HEK293 (cell line): ENCODE measurements at regions not wholly inside any gene's neighbourhood (a gene's known extent, or its start where the extent isn't known, plus 50 kb on each side); places are given as distances from the start of the nearest gene placed in this dataset.

ENCODE experiments used
- CTCF ChIA-PET: fragments of 350-600 bp; formaldehyde crosslinking; extraction: SDS; loops from one replicate; lab custom pipeline; 2021; ENCODE audit warnings: antibody characterized with exemption; lab: Yijun Ruan, JAX
- POLR2A ChIA-PET: fragments of 300-600 bp; formaldehyde crosslinking; extraction: SDS; loops from one replicate; lab custom pipeline; 2020; ENCODE audit warnings: antibody characterized with exemption, inconsistent platforms; lab: Yijun Ruan, JAX
- H3K27ac ChIP-seq: fragments of 200-500 bp; sonication (Bioruptor generic); 2 replicates; pipeline ENCODE4 v1.5.1; 2014; ENCODE audit warnings: low read depth, low read length, control low read depth, inconsistent platforms; ENCODE audit errors: extremely low read depth
- H3K36me3 ChIP-seq, 2 experiments: fragments of 200-500 bp in 1 of 2; sonication (Bioruptor generic) in 1 of 2; 1 replicate in 1 of 2; 2 replicates in 1 of 2; pipeline ENCODE4 v1.5.1; 2014 to 2017; ENCODE audit warnings: inconsistent platforms in 2 of 2, low read length in 2 of 2; ENCODE audit not compliant: control insufficient read depth in 2 of 2, insufficient read depth in 1 of 2
- H3K4me1 ChIP-seq: fragments of 200-500 bp; sonication (Bioruptor generic); 2 replicates; pipeline ENCODE4 v1.5.1; 2014; ENCODE audit warnings: mild to moderate bottlenecking, low read length, inconsistent platforms; ENCODE audit not compliant: control insufficient read depth, insufficient read depth
- H3K4me3 ChIP-seq: 2 replicates; pipeline ENCODE4 v1.5.1; 2011; ENCODE audit warnings: low read depth, mild to moderate bottlenecking, control low read depth, low read length, moderate library complexity
- H3K9me3 ChIP-seq: fragments of 200-500 bp; sonication (Bioruptor generic); 2 replicates; pipeline ENCODE4 v1.5.1; 2014; ENCODE audit warnings: low read depth, low read length, inconsistent platforms; ENCODE audit not compliant: control insufficient read depth, insufficient read depth
- BCL11A ChIP-seq: fragments of 450-650 bp; formaldehyde crosslinking; IDR thresholded peaks from 2 replicates; pipeline ENCODE4 v1.5.1; 2016; ENCODE audit warnings: low read depth, missing biosample characterization, missing genetic modification characterization
- GLIS1 ChIP-seq: fragments of 450-650 bp; formaldehyde crosslinking; IDR thresholded peaks from 2 replicates; pipeline ENCODE4 v1.5.1; 2016; ENCODE audit warnings: missing biosample characterization, missing genetic modification characterization
- HOXC10 ChIP-seq: sonication (generic); formaldehyde crosslinking; IDR thresholded peaks from 2 replicates; pipeline ENCODE4 v1.8.1; 2023; ENCODE audit warnings: mild to moderate bottlenecking, missing genetic modification reagents
- KLF7 ChIP-seq: fragments of 450-650 bp; formaldehyde crosslinking; IDR thresholded peaks from 2 replicates; pipeline ENCODE4 v1.5.1; 2016; ENCODE audit warnings: missing biosample characterization, missing genetic modification characterization, borderline replicate concordance
- MEIS1 ChIP-seq: sonication (generic); formaldehyde crosslinking; IDR thresholded peaks from 2 replicates; pipeline ENCODE4 v1.8.1; 2022; ENCODE audit warnings: missing genetic modification reagents, mild to moderate bottlenecking, borderline replicate concordance
- TRIM28 ChIP-seq: IDR thresholded peaks from 2 replicates; pipeline ENCODE4 v1.6.1; 2011; ENCODE audit warnings: low read length, control low read depth, borderline replicate concordance
- ZBTB7A ChIP-seq: fragments of 450-650 bp; formaldehyde crosslinking; IDR thresholded peaks from 2 replicates; pipeline ENCODE4 v1.5.1; 2016; ENCODE audit warnings: low read depth, missing biosample characterization, missing genetic modification characterization
- ZFHX2 ChIP-seq: fragments of 450-650 bp; formaldehyde crosslinking; conservative IDR thresholded peaks from 2 replicates; pipeline ENCODE4 v1.5.1; 2016; ENCODE audit warnings: missing biosample characterization, missing genetic modification characterization
- ZNF169 ChIP-seq: fragments of 450-650 bp; formaldehyde crosslinking; IDR thresholded peaks from 2 replicates; pipeline ENCODE4 v1.5.1; 2016; ENCODE audit warnings: missing biosample characterization, missing genetic modification characterization
- ZNF274 ChIP-seq, 2 experiments: fragments of 200-500 bp in 1 of 2; fragments of 450-650 bp in 1 of 2; sonication (Bioruptor generic) in 1 of 2; formaldehyde crosslinking in 1 of 2; IDR thresholded peaks; 2 replicates each; pipeline versions ENCODE4 v1.5.1 to v1.6.1; 2014 to 2016; ENCODE audit warnings: borderline replicate concordance in 1 of 2, inconsistent platforms in 1 of 2, low read length in 1 of 2, missing biosample characterization in 1 of 2, missing genetic modification characterization in 1 of 2
- ZNF302 ChIP-seq: fragments of 450-650 bp; formaldehyde crosslinking; IDR thresholded peaks from 2 replicates; pipeline ENCODE4 v1.5.1; 2016; ENCODE audit warnings: missing biosample characterization, missing genetic modification characterization, low read depth
- ZNF404 ChIP-seq: fragments of 450-650 bp; formaldehyde crosslinking; IDR thresholded peaks from 2 replicates; pipeline ENCODE4 v1.5.1; 2017; ENCODE audit warnings: missing biosample characterization, missing genetic modification characterization
- ZNF530 ChIP-seq: fragments of 450-650 bp; formaldehyde crosslinking; IDR thresholded peaks from 2 replicates; pipeline ENCODE4 v1.5.1; 2016; ENCODE audit warnings: low read depth, missing biosample characterization, missing genetic modification characterization
- ZNF571 ChIP-seq: fragments of 450-650 bp; formaldehyde crosslinking; IDR thresholded peaks from 2 replicates; pipeline ENCODE4 v1.5.0; 2017; ENCODE audit warnings: missing biosample characterization, missing genetic modification characterization
- ZNF585B ChIP-seq: fragments of 450-650 bp; formaldehyde crosslinking; IDR thresholded peaks from 2 replicates; pipeline ENCODE4 v1.5.1; 2016; ENCODE audit warnings: missing biosample characterization, missing genetic modification characterization
- ZNF621 ChIP-seq: fragments of 450-650 bp; formaldehyde crosslinking; IDR thresholded peaks from 2 replicates; pipeline ENCODE4 v1.5.1; 2017; ENCODE audit warnings: missing biosample characterization, missing genetic modification characterization
- ZNF624 ChIP-seq: fragments of 450-650 bp; formaldehyde crosslinking; IDR thresholded peaks from 2 replicates; pipeline ENCODE4 v1.5.1; 2017; ENCODE audit warnings: missing biosample characterization, missing genetic modification characterization
- ZNF670 ChIP-seq: fragments of 450-650 bp; formaldehyde crosslinking; IDR thresholded peaks from 2 replicates; pipeline ENCODE4 v1.5.1; 2016; ENCODE audit warnings: missing biosample characterization, missing genetic modification characterization, low read depth
- ZSCAN30 ChIP-seq: fragments of 450-650 bp; IDR thresholded peaks from 2 replicates; pipeline ENCODE4 v1.5.1; 2018; ENCODE audit warnings: missing biosample characterization, mild to moderate bottlenecking, missing genetic modification characterization, moderate library complexity
- TF ChIP-seq, protein P1 (sequence below): fragments of 450-650 bp; formaldehyde crosslinking; IDR thresholded peaks from 2 replicates; pipeline ENCODE4 v1.5.1; 2017; ENCODE audit warnings: missing biosample characterization, missing genetic modification characterization
- TF ChIP-seq, protein P2 (sequence below): fragments of 450-650 bp; formaldehyde crosslinking; IDR thresholded peaks from 2 replicates; pipeline ENCODE4 v1.5.1; 2016; ENCODE audit warnings: missing biosample characterization, missing genetic modification characterization
- TF ChIP-seq, protein P3 (sequence below): fragments of 450-650 bp; formaldehyde crosslinking; IDR thresholded peaks from 2 replicates; pipeline ENCODE4 v1.5.1; 2016; ENCODE audit warnings: missing biosample characterization, missing genetic modification characterization
- TF ChIP-seq, protein P4 (sequence below): fragments of 450-650 bp; formaldehyde crosslinking; IDR thresholded peaks from 2 replicates; pipeline ENCODE4 v1.5.1; 2016; ENCODE audit warnings: missing biosample characterization, missing genetic modification characterization
- TF ChIP-seq, protein P5 (sequence below): fragments of 450-650 bp; formaldehyde crosslinking; IDR thresholded peaks from 2 replicates; pipeline ENCODE4 v1.5.1; 2016; ENCODE audit warnings: missing biosample characterization, missing genetic modification characterization
- TF ChIP-seq, protein P6 (sequence below): fragments of 450-650 bp; formaldehyde crosslinking; IDR thresholded peaks from 2 replicates; pipeline ENCODE4 v1.5.1; 2016; ENCODE audit warnings: missing biosample characterization, missing genetic modification characterization

DNA sequence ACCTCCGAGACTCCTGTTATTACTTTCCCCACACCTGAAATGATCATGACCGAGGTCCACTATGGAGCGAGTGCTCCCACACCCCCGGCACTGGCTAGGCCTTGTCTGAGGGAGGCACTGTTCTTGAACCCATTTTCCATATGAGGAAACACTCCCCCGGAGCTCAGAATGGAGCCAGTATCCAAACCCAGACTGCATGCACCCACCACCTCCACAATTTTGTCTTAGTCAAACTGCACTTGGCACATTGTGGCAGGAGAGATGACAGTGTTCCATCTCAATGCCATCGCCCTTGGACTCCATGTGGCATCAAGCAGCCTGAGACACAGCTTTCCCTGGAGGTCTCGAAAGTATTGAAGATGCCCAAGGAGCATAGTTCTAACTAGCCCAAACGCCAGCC is 154.1 kb downstream of the NUP210 start:
- CTCF ChIA-PET: no interaction called here

DNA sequence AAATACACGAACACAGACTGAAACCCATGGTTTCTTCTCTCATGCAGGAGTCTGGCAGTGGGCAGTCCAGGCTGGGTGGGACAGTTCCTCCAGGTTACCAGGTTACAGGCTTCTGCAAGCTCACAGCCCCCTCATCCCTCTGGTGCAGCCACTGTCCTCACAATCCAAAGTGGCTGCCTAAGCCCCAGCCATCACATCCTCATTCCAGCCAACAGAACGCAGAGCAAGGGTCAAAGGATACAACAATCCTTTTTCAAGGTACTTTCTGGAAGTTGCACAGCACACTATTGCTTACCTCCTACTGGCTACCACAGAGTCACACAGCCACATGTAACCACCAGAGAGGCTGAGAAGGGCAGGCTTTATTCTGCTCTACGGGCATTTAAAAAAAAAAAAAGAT is 154.6 kb downstream of the NUP210 start:
- Histone ChIP-seq H3K4me3 (no peak overlapping the region), H3K36me3 (no peaks in the 10 kb centered on the region), H3K4me1 (no peaks in the 10 kb centered on the region), H3K9me3 (no peaks in the 10 kb centered on the region), H3K27ac (no peak overlapping the region)
- POLR2A ChIA-PET: interaction anchor here (0.6 kb wide), 1 partner anchor 352 kb away, joined by 3 read pairs; no protein-coding TSS in a partner anchor
- CTCF ChIA-PET: no interaction called here
- TF ChIP-seq ZNF302 (no peak), ZBTB7A (0 out of 2 replicates have a peak, but pooled peaks have one; percentile 39), ZSCAN30 (tag by site-specific recombination) (no peak), ZNF585B (no peak), ZNF169 (no peak), ZNF624 (tag by site-specific recombination) (no peak), GLIS1 (tag by site-specific recombination) (no peak), BCL11A (tag by site-specific recombination) (no peak), ZNF274 (IDR thresholded peaks at IDR 0.05; ENCODE audit: low read length) (no peak), ZNF274 (tag by site-specific recombination; IDR thresholded peaks at IDR 0.05; ENCODE audit: borderline replicate concordance) (no peak), ZNF621 (no peak), ZFHX2 (no peak), TRIM28 (no peak), HOXC10 (CRISPR knock-in tag) (no peak), KLF7 (tag by site-specific recombination) (no peak), MEIS1 (CRISPR knock-in tag) (no peak), ZNF530 (tag by site-specific recombination) (no peak), ZNF404 (tag by site-specific recombination) (no peak), ZNF670 (tag by site-specific recombination) (no peak)
- TF ChIP-seq, protein P1, sequence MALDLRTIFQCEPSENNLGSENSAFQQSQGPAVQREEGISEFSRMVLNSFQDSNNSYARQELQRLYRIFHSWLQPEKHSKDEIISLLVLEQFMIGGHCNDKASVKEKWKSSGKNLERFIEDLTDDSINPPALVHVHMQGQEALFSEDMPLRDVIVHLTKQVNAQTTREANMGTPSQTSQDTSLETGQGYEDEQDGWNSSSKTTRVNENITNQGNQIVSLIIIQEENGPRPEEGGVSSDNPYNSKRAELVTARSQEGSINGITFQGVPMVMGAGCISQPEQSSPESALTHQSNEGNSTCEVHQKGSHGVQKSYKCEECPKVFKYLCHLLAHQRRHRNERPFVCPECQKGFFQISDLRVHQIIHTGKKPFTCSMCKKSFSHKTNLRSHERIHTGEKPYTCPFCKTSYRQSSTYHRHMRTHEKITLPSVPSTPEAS (tag by site-specific recombination): no peak
- TF ChIP-seq, protein P2, sequence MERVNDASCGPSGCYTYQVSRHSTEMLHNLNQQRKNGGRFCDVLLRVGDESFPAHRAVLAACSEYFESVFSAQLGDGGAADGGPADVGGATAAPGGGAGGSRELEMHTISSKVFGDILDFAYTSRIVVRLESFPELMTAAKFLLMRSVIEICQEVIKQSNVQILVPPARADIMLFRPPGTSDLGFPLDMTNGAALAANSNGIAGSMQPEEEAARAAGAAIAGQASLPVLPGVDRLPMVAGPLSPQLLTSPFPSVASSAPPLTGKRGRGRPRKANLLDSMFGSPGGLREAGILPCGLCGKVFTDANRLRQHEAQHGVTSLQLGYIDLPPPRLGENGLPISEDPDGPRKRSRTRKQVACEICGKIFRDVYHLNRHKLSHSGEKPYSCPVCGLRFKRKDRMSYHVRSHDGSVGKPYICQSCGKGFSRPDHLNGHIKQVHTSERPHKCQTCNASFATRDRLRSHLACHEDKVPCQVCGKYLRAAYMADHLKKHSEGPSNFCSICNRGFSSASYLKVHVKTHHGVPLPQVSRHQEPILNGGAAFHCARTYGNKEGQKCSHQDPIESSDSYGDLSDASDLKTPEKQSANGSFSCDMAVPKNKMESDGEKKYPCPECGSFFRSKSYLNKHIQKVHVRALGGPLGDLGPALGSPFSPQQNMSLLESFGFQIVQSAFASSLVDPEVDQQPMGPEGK (tag by site-specific recombination): no peak
- TF ChIP-seq, protein P3, sequence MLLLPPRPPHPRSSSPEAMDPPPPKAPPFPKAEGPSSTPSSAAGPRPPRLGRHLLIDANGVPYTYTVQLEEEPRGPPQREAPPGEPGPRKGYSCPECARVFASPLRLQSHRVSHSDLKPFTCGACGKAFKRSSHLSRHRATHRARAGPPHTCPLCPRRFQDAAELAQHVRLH (tag by site-specific recombination): peak; percentile 97
- TF ChIP-seq, protein P4, sequence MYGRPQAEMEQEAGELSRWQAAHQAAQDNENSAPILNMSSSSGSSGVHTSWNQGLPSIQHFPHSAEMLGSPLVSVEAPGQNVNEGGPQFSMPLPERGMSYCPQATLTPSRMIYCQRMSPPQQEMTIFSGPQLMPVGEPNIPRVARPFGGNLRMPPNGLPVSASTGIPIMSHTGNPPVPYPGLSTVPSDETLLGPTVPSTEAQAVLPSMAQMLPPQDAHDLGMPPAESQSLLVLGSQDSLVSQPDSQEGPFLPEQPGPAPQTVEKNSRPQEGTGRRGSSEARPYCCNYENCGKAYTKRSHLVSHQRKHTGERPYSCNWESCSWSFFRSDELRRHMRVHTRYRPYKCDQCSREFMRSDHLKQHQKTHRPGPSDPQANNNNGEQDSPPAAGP (tag by site-specific recombination): peak; percentile 61; the same call in 1 of the 2 replicates
- TF ChIP-seq, protein P5, sequence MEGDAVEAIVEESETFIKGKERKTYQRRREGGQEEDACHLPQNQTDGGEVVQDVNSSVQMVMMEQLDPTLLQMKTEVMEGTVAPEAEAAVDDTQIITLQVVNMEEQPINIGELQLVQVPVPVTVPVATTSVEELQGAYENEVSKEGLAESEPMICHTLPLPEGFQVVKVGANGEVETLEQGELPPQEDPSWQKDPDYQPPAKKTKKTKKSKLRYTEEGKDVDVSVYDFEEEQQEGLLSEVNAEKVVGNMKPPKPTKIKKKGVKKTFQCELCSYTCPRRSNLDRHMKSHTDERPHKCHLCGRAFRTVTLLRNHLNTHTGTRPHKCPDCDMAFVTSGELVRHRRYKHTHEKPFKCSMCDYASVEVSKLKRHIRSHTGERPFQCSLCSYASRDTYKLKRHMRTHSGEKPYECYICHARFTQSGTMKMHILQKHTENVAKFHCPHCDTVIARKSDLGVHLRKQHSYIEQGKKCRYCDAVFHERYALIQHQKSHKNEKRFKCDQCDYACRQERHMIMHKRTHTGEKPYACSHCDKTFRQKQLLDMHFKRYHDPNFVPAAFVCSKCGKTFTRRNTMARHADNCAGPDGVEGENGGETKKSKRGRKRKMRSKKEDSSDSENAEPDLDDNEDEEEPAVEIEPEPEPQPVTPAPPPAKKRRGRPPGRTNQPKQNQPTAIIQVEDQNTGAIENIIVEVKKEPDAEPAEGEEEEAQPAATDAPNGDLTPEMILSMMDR (tag by site-specific recombination): no peak

More for the DNA sequence above, 154.1 kb downstream of the NUP210 start:
- Histone ChIP-seq H3K4me3 (no peak overlapping the region), H3K4me1 (no peaks in the 10 kb centered on the region), H3K36me3 (no peaks in the 10 kb centered on the region), H3K27ac (no peak overlapping the region), H3K9me3 (no peaks in the 10 kb centered on the region)
- POLR2A ChIA-PET: interaction anchor here (0.6 kb wide), 1 partner anchor 353 kb away, joined by 3 read pairs; no protein-coding TSS in a partner anchor
- TF ChIP-seq ZNF571 (tag by site-specific recombination): no peak
- TF ChIP-seq, protein P6, sequence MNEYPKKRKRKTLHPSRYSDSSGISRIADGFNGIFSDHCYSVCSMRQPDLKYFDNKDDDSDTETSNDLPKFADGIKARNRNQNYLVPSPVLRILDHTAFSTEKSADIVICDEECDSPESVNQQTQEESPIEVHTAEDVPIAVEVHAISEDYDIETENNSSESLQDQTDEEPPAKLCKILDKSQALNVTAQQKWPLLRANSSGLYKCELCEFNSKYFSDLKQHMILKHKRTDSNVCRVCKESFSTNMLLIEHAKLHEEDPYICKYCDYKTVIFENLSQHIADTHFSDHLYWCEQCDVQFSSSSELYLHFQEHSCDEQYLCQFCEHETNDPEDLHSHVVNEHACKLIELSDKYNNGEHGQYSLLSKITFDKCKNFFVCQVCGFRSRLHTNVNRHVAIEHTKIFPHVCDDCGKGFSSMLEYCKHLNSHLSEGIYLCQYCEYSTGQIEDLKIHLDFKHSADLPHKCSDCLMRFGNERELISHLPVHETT (tag by site-specific recombination): no peak
